LoVo (cell line): ENCODE measurements at regions not wholly inside any gene's neighbourhood (a gene's known extent, or its start where the extent isn't known, plus 50 kb on each side); places are given as distances from the start of the nearest gene placed in this dataset.

Experiments
- DNase-seq: peaks from one replicate; pipeline ENCODE4 v3.0.0-alpha.2; 2016; ENCODE audit warnings: low spot score

GRCh38 chr2:12083081-12083581 lies 336.7 kb downstream of the LPIN1 start:
- DNase-seq = no peak

GRCh38 chr2:12083713-12084419 lies 337.4 kb downstream of the LPIN1 start:
- no peak for DNase-seq

- no peak for DNase-seq
Measured at GRCh38 chr2:12087175-12087574, 340.7 kb downstream of the LPIN1 start.

- peak; percentile 5 for DNase-seq
Measured at GRCh38 chr2:12087671-12088380, 341.4 kb downstream of the LPIN1 start.

GRCh38 chr2:12089001-12089400 lies 342.6 kb downstream of the LPIN1 start:
- DNase-seq = no peak

GRCh38 chr2:12089496-12089895 lies 343.1 kb downstream of the LPIN1 start:
- no peak for DNase-seq

GRCh38 chr2:12090072-12090471 lies 343.6 kb downstream of the LPIN1 start:
- no peak for DNase-seq

GRCh38 chr2:12090590-12090989 lies 344.2 kb downstream of the LPIN1 start:
- no peak for DNase-seq

GRCh38 chr2:12091201-12091806 lies 344.9 kb downstream of the LPIN1 start:
- no peak for DNase-seq

- DNase-seq = no peak
Measured at GRCh38 chr2:12094134-12094533, 347.7 kb downstream of the LPIN1 start.

- DNase-seq = no peak
Measured at GRCh38 chr2:12096051-12096787, 349.8 kb downstream of the LPIN1 start.

GRCh38 chr2:12096788-12097449 lies 350.5 kb downstream of the LPIN1 start:
- no peak for DNase-seq

- no peak for DNase-seq
Measured at GRCh38 chr2:12097859-12098258, 351.4 kb downstream of the LPIN1 start.

- no peak for DNase-seq
Measured at GRCh38 chr2:12099374-12099773, 352.9 kb downstream of the LPIN1 start.

GRCh38 chr2:12102679-12103078 lies 356.2 kb downstream of the LPIN1 start:
- no peak for DNase-seq

- no peak for DNase-seq
Measured at GRCh38 chr2:12105180-12105579, 358.7 kb downstream of the LPIN1 start.

GRCh38 chr2:12106440-12107080 lies 360.1 kb downstream of the LPIN1 start:
- DNase-seq = peak; percentile 20

GRCh38 chr2:12107321-12107720 lies 360.9 kb downstream of the LPIN1 start:
- no peak for DNase-seq

- DNase-seq = no peak
Measured at GRCh38 chr2:12107939-12108338, 361.5 kb downstream of the LPIN1 start.

GRCh38 chr2:12109363-12110017 lies 363.1 kb downstream of the LPIN1 start:
- no peak for DNase-seq

GRCh38 chr2:12110074-12110473 lies 363.6 kb downstream of the LPIN1 start:
- no peak for DNase-seq
